ENCODE measurements at regions not wholly inside any gene's neighbourhood (a gene's known extent, or its start where the extent isn't known, plus 50 kb on each side); places are given as distances from the start of the nearest gene placed in this dataset.

- Histone ChIP-seq H3K9me3 (no peaks in the 10 kb centered on the region), H3K36me3 (ENCODE audit: low read depth) (no peaks in the 10 kb centered on the region), H3K4me1 (ENCODE audit: low read depth) (no peaks in the 10 kb centered on the region), H3K4me3 (no peak overlapping the region)
- no peak for ATAC-seq
- DNase-seq: no peak
- intact Hi-C loops (cut with DNase I, micrococcal nuclease): no loop called here
- TF ChIP-seq CTCF (IDR thresholded peaks at IDR 0.05): no peak
Measured at GRCh38 chr1:25150985-25151495, 81.3 kb downstream of the SYF2 start.

GRCh38 chr1:25148673-25149300, 83.5 kb downstream of the SYF2 start:
- no peaks in the 10 kb centered on the region for H3K9me3 ChIP-seq
- TF ChIP-seq CTCF (IDR thresholded peaks at IDR 0.05): peak; percentile 38
- no peaks in the 10 kb centered on the region for H3K36me3 ChIP-seq (ENCODE audit: low read depth)
- intact Hi-C loops (cut with DNase I, micrococcal nuclease): no loop called here
- H3K4me1 ChIP-seq (ENCODE audit: low read depth): no peaks in the 10 kb centered on the region
- DNase-seq (peak in 1 of 3 donors; percentile 48), ATAC-seq (peak; percentile 75)
- no peak overlapping the region for H3K4me3 ChIP-seq

- TF ChIP-seq CTCF (IDR thresholded peaks at IDR 0.05): no peak
- intact Hi-C loops (cut with DNase I, micrococcal nuclease): no loop called here
- H3K36me3 ChIP-seq (ENCODE audit: low read depth): no peaks in the 10 kb centered on the region
- H3K4me1 ChIP-seq (ENCODE audit: low read depth): no peaks in the 10 kb centered on the region
- ATAC-seq (no peak), DNase-seq (no peak)
- H3K9me3 ChIP-seq: no peaks in the 10 kb centered on the region
- H3K4me3 ChIP-seq: no peak overlapping the region
Measured at GRCh38 chr1:25146451-25146855, 85.8 kb downstream of the SYF2 start.

- Histone ChIP-seq H3K36me3 (ENCODE audit: low read depth) (no peaks in the 10 kb centered on the region), H3K4me1 (ENCODE audit: low read depth) (no peaks in the 10 kb centered on the region), H3K9me3 (no peaks in the 10 kb centered on the region), H3K4me3 (no peak overlapping the region)
- no peak for ATAC-seq
- no peak for DNase-seq
- intact Hi-C loops (cut with DNase I, micrococcal nuclease): no loop called here
- no peak for TF ChIP-seq CTCF (IDR thresholded peaks at IDR 0.05)
Measured at GRCh38 chr1:25145775-25146393, 86.4 kb downstream of the SYF2 start.

GRCh38 chr1:25140073-25140797, 92.1 kb downstream of the SYF2 start:
- intact Hi-C loops (cut with DNase I, micrococcal nuclease): no loop called here
- TF ChIP-seq CTCF (IDR thresholded peaks at IDR 0.05): no peak
- H3K9me3 ChIP-seq: no peaks in the 10 kb centered on the region

More at GRCh38 chr1:25140073-25140797, 92.1 kb downstream of the SYF2 start:
- Histone ChIP-seq H3K4me1 (ENCODE audit: low read depth) (no peaks in the 10 kb centered on the region), H3K36me3 (ENCODE audit: low read depth) (no peaks in the 10 kb centered on the region), H3K4me3 (no peak overlapping the region)
- DNase-seq (no peak), ATAC-seq (peak; percentile 35)

All from mucosa of descending colon (tissue), 3 donors.